Panc1 (cell line): ENCODE measurements at regions not wholly inside any gene's neighbourhood (a gene's known extent, or its start where the extent isn't known, plus 50 kb on each side); places are given as distances from the start of the nearest gene placed in this dataset.

Experiments used
- ATAC-seq: fragments of 200-7000 bp; cut with Tn5 transposase; 2 replicates; pipeline ENCODE4 v1.9.1; 2020; ENCODE audit warnings: mild to moderate bottlenecking, moderate library complexity
- BruUV-seq: library from RNA; stranded (reverse); fragments of 400-500 nt; replicated peaks from 2 replicates; lab custom pipeline; 2021; lab: Mats Ljungman, UMichigan
- CTCF ChIA-PET: fragments of 300-600 bp; sonication (Branson Sonifier 250); formaldehyde crosslinking; loops from one replicate; lab custom pipeline; 2022; ENCODE audit warnings: antibody characterized with exemption; lab: Charles Lee
- POLR2A ChIA-PET: fragments of 300-600 bp; sonication (Branson Sonifier 250); formaldehyde crosslinking; loops from one replicate; lab custom pipeline; 2022; ENCODE audit warnings: antibody characterized with exemption; lab: Charles Lee
- DNase-seq: peaks from one replicate; pipeline ENCODE4 v3.0.0-alpha.2; 2010; ENCODE audit warnings: low read depth, low spot score
- H3K27ac ChIP-seq: 2 replicates; pipeline ENCODE4 v1.5.1; 2011; ENCODE audit warnings: mild to moderate bottlenecking, low read length, inconsistent platforms
- H3K27me3 ChIP-seq: fragments of 200-500 bp; sonication (Bioruptor generic); 2 replicates; pipeline ENCODE4 v1.6.0; 2014; ENCODE audit warnings: low read length, inconsistent platforms; ENCODE audit not compliant: control insufficient read depth, insufficient read depth
- H3K36me3 ChIP-seq: fragments of 200-500 bp; sonication (Bioruptor generic); 2 replicates; pipeline ENCODE4 v1.5.1; 2014; ENCODE audit warnings: inconsistent platforms, mild to moderate bottlenecking, low read length, moderate library complexity; ENCODE audit not compliant: control insufficient read depth, insufficient read depth
- H3K4me1 ChIP-seq: 2 replicates; pipeline ENCODE4 v1.5.1; 2011; ENCODE audit warnings: inconsistent platforms, mild to moderate bottlenecking, low read length, moderate library complexity; ENCODE audit not compliant: control insufficient read depth, insufficient read depth
- H3K4me3 ChIP-seq, 2 experiments: 2 replicates each; pipeline ENCODE4 v1.5.1; 2011 to 2012; ENCODE audit warnings: low read depth in 2 of 2, low read length in 2 of 2, mild to moderate bottlenecking in 2 of 2, inconsistent platforms in 1 of 2, moderate library complexity in 1 of 2
- H3K9me3 ChIP-seq: fragments of 200-500 bp; sonication (Bioruptor generic); 2 replicates; pipeline ENCODE4 v1.5.1; 2014; ENCODE audit warnings: low read depth, mild to moderate bottlenecking, inconsistent platforms, low read length, moderate library complexity; ENCODE audit not compliant: control insufficient read depth, insufficient read depth
- POLR2AphosphoS5 ChIP-seq: IDR thresholded peaks from 2 replicates; pipeline ENCODE4 v1.6.1; 2012; ENCODE audit warnings: mild to moderate bottlenecking, low read depth, low read length, moderate library complexity
- SIN3A ChIP-seq: IDR thresholded peaks from 2 replicates; pipeline ENCODE4 v1.6.1; 2012; ENCODE audit warnings: low read depth, mild to moderate bottlenecking, low read length, moderate library complexity, borderline replicate concordance; ENCODE audit not compliant: insufficient read depth
- TCF7L2 ChIP-seq: IDR thresholded peaks from 2 replicates; pipeline ENCODE4 v1.6.1; 2011; ENCODE audit warnings: mild to moderate bottlenecking, low read depth, low read length, inconsistent platforms
- in situ Hi-C: cut with HindIII; loops from 2 replicates; pipeline ENCODE4 v1.10.0; 2016; ENCODE audit warnings: low sequenced_read_pairs, low pct_unique_long_range_greater_than_20kb
- intact Hi-C: fragments of 100-400 bp; cut with micrococcal nuclease; formaldehyde crosslinking; loops from one replicate; pipeline ENCODE4 v1.10.0; 2022; ENCODE audit not compliant: unreplicated experiment
- TF ChIP-seq, protein P1 (sequence below), 2 experiments: IDR thresholded peaks; 2 replicates each; pipeline ENCODE4 v1.6.1; 2011 to 2012; ENCODE audit warnings: low read depth in 2 of 2, control low read depth in 1 of 2, low read length in 1 of 2, mild to moderate bottlenecking in 1 of 2, moderate library complexity in 1 of 2; ENCODE audit not compliant: insufficient read depth in 1 of 2
- TF ChIP-seq, protein P2 (sequence below): fragments of 450-650 bp; IDR thresholded peaks from 2 replicates; pipeline ENCODE4 v1.5.1; 2017; ENCODE audit warnings: mild to moderate bottlenecking

DNA sequence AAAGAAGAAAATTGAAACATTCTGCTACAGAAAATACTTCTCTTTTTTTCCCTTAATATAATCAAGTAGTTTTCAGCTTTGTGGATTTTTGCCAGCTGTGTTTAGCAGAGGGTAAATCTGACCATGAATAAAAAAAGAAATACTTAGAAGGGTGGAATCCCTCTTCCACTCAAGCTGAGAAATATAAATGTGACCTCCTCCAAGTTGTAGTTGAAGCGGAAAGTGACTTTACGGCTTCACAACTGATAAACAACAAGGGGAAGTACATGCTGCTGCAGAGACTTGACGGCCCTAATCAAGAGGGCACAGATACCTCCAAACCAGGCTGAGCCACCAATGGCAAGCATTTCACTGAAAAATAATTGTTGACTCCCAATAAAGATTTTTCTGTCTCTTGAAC is 785.0 kb downstream of the SLITRK5 start:
- CTCF ChIA-PET, result no interaction called here
- TF ChIP-seq, protein P1, sequence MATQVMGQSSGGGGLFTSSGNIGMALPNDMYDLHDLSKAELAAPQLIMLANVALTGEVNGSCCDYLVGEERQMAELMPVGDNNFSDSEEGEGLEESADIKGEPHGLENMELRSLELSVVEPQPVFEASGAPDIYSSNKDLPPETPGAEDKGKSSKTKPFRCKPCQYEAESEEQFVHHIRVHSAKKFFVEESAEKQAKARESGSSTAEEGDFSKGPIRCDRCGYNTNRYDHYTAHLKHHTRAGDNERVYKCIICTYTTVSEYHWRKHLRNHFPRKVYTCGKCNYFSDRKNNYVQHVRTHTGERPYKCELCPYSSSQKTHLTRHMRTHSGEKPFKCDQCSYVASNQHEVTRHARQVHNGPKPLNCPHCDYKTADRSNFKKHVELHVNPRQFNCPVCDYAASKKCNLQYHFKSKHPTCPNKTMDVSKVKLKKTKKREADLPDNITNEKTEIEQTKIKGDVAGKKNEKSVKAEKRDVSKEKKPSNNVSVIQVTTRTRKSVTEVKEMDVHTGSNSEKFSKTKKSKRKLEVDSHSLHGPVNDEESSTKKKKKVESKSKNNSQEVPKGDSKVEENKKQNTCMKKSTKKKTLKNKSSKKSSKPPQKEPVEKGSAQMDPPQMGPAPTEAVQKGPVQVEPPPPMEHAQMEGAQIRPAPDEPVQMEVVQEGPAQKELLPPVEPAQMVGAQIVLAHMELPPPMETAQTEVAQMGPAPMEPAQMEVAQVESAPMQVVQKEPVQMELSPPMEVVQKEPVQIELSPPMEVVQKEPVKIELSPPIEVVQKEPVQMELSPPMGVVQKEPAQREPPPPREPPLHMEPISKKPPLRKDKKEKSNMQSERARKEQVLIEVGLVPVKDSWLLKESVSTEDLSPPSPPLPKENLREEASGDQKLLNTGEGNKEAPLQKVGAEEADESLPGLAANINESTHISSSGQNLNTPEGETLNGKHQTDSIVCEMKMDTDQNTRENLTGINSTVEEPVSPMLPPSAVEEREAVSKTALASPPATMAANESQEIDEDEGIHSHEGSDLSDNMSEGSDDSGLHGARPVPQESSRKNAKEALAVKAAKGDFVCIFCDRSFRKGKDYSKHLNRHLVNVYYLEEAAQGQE (IDR thresholded peaks at IDR 0.05; ENCODE audit: insufficient read depth in 1 of 2, low read depth in 2 of 2, low read length in 1 of 2), result no peak
- TF ChIP-seq POLR2AphosphoS5 (no peak), TCF7L2 (no peak), SIN3A (no peak)
- TF ChIP-seq, protein P2, sequence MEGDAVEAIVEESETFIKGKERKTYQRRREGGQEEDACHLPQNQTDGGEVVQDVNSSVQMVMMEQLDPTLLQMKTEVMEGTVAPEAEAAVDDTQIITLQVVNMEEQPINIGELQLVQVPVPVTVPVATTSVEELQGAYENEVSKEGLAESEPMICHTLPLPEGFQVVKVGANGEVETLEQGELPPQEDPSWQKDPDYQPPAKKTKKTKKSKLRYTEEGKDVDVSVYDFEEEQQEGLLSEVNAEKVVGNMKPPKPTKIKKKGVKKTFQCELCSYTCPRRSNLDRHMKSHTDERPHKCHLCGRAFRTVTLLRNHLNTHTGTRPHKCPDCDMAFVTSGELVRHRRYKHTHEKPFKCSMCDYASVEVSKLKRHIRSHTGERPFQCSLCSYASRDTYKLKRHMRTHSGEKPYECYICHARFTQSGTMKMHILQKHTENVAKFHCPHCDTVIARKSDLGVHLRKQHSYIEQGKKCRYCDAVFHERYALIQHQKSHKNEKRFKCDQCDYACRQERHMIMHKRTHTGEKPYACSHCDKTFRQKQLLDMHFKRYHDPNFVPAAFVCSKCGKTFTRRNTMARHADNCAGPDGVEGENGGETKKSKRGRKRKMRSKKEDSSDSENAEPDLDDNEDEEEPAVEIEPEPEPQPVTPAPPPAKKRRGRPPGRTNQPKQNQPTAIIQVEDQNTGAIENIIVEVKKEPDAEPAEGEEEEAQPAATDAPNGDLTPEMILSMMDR, result no peak
- POLR2A ChIA-PET, result no interaction called here

DNA sequence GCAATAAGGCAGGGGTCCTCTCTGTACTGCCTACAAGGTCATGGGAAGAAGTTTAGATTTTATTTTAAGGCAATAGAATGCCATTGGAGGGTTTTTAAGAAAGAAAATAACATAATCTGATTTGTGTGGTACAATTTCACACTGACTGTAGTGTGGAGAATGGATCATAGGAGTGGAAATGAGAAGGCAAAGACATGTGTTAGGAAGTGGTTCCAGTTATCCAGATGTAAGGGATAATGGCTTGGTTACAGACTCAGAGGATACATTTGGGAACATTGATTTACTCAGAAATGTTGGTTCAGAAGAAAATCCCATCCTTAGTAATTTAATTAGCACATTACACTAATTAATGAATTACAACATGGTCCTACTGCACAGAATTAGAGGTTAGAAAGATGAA is 788.2 kb downstream of the SLITRK5 start:
- H3K36me3 ChIP-seq, result no peaks in the 10 kb centered on the region
- TF ChIP-seq SIN3A (no peak), POLR2AphosphoS5 (no peak), TCF7L2 (no peak)
- TF ChIP-seq, protein P2, result no peak
- TF ChIP-seq, protein P1 (IDR thresholded peaks at IDR 0.05; ENCODE audit: insufficient read depth in 1 of 2, low read depth in 2 of 2, low read length in 1 of 2), result no peak
- BruUV-seq, result no TSS peak
- H3K27me3 ChIP-seq, result no peaks in the 10 kb centered on the region
- no peak overlapping the region for H3K4me3 ChIP-seq
- in situ Hi-C loops (no loop called here), intact Hi-C loops (no loop called here)
- CTCF ChIA-PET, result no interaction called here
- ATAC-seq (no peak), DNase-seq (no peak)
- no peaks in the 10 kb centered on the region for H3K4me1 ChIP-seq
- POLR2A ChIA-PET, result no interaction called here
- H3K9me3 ChIP-seq, result no peaks in the 10 kb centered on the region
- no peak overlapping the region for H3K27ac ChIP-seq

More for the DNA sequence above, 785.0 kb downstream of the SLITRK5 start:
- no peaks in the 10 kb centered on the region for H3K4me1 ChIP-seq
- ATAC-seq, result no peak
- no peaks in the 10 kb centered on the region for H3K36me3 ChIP-seq
- no peak overlapping the region for H3K4me3 ChIP-seq
- in situ Hi-C loops, result no loop called here
- H3K9me3 ChIP-seq, result no peaks in the 10 kb centered on the region
- H3K27ac ChIP-seq, result no peak overlapping the region
- no peaks in the 10 kb centered on the region for H3K27me3 ChIP-seq
- intact Hi-C loops, result no loop called here
- BruUV-seq, result no TSS peak
- DNase-seq, result no peak
